NCI-H345 treated with DMSO at 0.1 percent for 48 hours (cell line): ENCODE measurements at regions not wholly inside any gene's neighbourhood (a gene's known extent, or its start where the extent isn't known, plus 50 kb on each side); places are given as distances from the start of the nearest gene placed in this dataset.

ENCODE experiments used
- DNase-seq: peaks from one replicate; lab custom pipeline; 2025; ENCODE audit not compliant: unreplicated experiment; lab: John Stamatoyannopoulos, UW

- no peak for DNase-seq
Measured at GRCh38 chr1:96352733-96353132, 368.9 kb upstream of the PTBP2 start.

- no peak for DNase-seq
Measured at GRCh38 chr1:96355521-96355920, 366.1 kb upstream of the PTBP2 start.

- DNase-seq, result no peak
Measured at GRCh38 chr1:96355961-96356360, 365.6 kb upstream of the PTBP2 start.

GRCh38 chr1:96357141-96357765 is 364.3 kb upstream of the PTBP2 start:
- no peak for DNase-seq

- no peak for DNase-seq
Measured at GRCh38 chr1:96358057-96358456, 363.5 kb upstream of the PTBP2 start.

- DNase-seq, result no peak
Measured at GRCh38 chr1:96360036-96360795, 361.4 kb upstream of the PTBP2 start.

GRCh38 chr1:96361271-96361856 is 360.2 kb upstream of the PTBP2 start:
- DNase-seq, result no peak

- DNase-seq, result no peak
Measured at GRCh38 chr1:96361961-96362360, 359.6 kb upstream of the PTBP2 start.

- DNase-seq, result no peak
Measured at GRCh38 chr1:96362623-96363022, 359.0 kb upstream of the PTBP2 start.

GRCh38 chr1:96363826-96364225 is 357.8 kb upstream of the PTBP2 start:
- no peak for DNase-seq

GRCh38 chr1:96364576-96364975 is 357.0 kb upstream of the PTBP2 start:
- no peak for DNase-seq

GRCh38 chr1:96365076-96365475 is 356.5 kb upstream of the PTBP2 start:
- no peak for DNase-seq

- DNase-seq, result no peak
Measured at GRCh38 chr1:96365596-96366390, 355.8 kb upstream of the PTBP2 start.

- DNase-seq, result no peak
Measured at GRCh38 chr1:96366516-96366915, 355.1 kb upstream of the PTBP2 start.

- DNase-seq, result no peak
Measured at GRCh38 chr1:96367791-96368190, 353.8 kb upstream of the PTBP2 start.

- no peak for DNase-seq
Measured at GRCh38 chr1:96370757-96371156, 350.8 kb upstream of the PTBP2 start.

GRCh38 chr1:96372881-96373280 is 348.7 kb upstream of the PTBP2 start:
- DNase-seq, result no peak

- no peak for DNase-seq
Measured at GRCh38 chr1:96374076-96374762, 347.4 kb upstream of the PTBP2 start.

- DNase-seq, result no peak
Measured at GRCh38 chr1:96376846-96377245, 344.7 kb upstream of the PTBP2 start.

- DNase-seq, result no peak
Measured at GRCh38 chr1:96384611-96385010, 337.0 kb upstream of the PTBP2 start.

- no peak for DNase-seq
Measured at GRCh38 chr1:96387785-96388184, 333.8 kb upstream of the PTBP2 start.
